22Rv1 (cell line): ENCODE measurements at regions not wholly inside any gene's neighbourhood (a gene's known extent, or its start where the extent isn't known, plus 50 kb on each side); places are given as distances from the start of the nearest gene placed in this dataset.

ENCODE experiments used
- ZFX ChIP-seq: fragments of 450-650 bp; IDR thresholded peaks from 2 replicates; pipeline ENCODE4 v1.6.1; 2017; ENCODE audit warnings: antibody characterized with exemption, borderline replicate concordance
- TF ChIP-seq, protein P1 (sequence below): fragments of 450-650 bp; IDR thresholded peaks from 2 replicates; pipeline ENCODE4 v1.5.1; 2017; ENCODE audit warnings: mild to moderate bottlenecking

DNA sequence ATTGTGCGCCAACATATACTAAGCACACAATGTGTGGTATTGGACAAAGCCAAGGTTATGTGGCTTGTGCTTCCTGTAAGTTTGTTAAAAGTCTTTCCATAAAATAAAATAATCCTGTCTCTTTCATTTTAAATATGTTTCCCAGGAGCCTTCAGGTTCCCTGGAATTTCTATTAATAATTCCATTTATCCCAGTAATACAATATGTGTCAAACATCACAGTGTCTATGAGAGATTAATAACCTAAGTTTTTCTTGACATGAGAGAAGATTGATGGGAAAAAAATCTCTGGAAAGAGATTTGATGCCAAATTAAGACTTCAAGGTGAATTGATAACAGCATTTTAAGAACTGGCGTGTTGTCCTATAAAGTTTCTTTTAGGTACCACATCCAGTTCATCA lies 507.0 kb downstream of the TTLL7 start:
- TF ChIP-seq, protein P1, sequence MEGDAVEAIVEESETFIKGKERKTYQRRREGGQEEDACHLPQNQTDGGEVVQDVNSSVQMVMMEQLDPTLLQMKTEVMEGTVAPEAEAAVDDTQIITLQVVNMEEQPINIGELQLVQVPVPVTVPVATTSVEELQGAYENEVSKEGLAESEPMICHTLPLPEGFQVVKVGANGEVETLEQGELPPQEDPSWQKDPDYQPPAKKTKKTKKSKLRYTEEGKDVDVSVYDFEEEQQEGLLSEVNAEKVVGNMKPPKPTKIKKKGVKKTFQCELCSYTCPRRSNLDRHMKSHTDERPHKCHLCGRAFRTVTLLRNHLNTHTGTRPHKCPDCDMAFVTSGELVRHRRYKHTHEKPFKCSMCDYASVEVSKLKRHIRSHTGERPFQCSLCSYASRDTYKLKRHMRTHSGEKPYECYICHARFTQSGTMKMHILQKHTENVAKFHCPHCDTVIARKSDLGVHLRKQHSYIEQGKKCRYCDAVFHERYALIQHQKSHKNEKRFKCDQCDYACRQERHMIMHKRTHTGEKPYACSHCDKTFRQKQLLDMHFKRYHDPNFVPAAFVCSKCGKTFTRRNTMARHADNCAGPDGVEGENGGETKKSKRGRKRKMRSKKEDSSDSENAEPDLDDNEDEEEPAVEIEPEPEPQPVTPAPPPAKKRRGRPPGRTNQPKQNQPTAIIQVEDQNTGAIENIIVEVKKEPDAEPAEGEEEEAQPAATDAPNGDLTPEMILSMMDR, result no peak
- TF ChIP-seq ZFX, result no peak
